ENCODE measurements at regions not wholly inside any gene's neighbourhood (a gene's known extent, or its start where the extent isn't known, plus 50 kb on each side); places are given as distances from the start of the nearest gene placed in this dataset.

DNA sequence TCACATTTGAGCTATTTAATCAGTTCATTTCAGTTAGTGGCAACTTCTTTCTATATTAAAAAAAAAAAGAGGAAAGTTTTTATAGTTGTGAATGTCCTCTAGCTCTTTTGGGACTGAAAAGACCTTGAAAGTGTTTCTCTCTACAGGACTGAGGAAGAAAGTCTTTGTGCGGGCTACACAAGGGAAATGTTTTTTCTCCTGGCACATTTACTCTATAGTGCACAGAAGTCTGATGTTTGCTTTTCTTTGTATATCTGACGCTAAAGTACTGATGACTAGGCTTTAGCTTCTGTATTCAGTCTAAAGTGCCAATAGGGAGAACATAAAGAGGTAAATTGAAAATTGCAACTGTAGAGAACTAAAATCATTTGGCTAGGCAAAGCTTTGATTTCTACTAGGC, 737.4 kb upstream of the LUZP2 start:
- TF ChIP-seq POLR2AphosphoS5 (IDR thresholded peaks at IDR 0.05) (no peak), POLR2A (IDR thresholded peaks at IDR 0.05) (no peak)
- TF ChIP-seq, protein P1, sequence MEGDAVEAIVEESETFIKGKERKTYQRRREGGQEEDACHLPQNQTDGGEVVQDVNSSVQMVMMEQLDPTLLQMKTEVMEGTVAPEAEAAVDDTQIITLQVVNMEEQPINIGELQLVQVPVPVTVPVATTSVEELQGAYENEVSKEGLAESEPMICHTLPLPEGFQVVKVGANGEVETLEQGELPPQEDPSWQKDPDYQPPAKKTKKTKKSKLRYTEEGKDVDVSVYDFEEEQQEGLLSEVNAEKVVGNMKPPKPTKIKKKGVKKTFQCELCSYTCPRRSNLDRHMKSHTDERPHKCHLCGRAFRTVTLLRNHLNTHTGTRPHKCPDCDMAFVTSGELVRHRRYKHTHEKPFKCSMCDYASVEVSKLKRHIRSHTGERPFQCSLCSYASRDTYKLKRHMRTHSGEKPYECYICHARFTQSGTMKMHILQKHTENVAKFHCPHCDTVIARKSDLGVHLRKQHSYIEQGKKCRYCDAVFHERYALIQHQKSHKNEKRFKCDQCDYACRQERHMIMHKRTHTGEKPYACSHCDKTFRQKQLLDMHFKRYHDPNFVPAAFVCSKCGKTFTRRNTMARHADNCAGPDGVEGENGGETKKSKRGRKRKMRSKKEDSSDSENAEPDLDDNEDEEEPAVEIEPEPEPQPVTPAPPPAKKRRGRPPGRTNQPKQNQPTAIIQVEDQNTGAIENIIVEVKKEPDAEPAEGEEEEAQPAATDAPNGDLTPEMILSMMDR (IDR thresholded peaks at IDR 0.05) = no peak

Data from stomach (tissue), 4 donors.